HTR-8/SVneo (cell line): ENCODE measurements at regions not wholly inside any gene's neighbourhood (a gene's known extent, or its start where the extent isn't known, plus 50 kb on each side); places are given as distances from the start of the nearest gene placed in this dataset.

Experiments used
- DNase-seq: peaks from one replicate; pipeline ENCODE4 v3.0.0; 2011; ENCODE audit warnings: low spot score, mixed read lengths; ENCODE audit not compliant: insufficient read length
- FAIRE-seq: peaks from 2 replicates; lab custom pipeline; 2011; peaks lifted over from hg19 to GRCh38; lab: Jason Lieb, UNC

- DNase-seq (peak; percentile 2), FAIRE-seq (no peak)
Observed at GRCh38 chr18:30016179-30016578, 1026.4 kb downstream of the DSC3 start.

GRCh38 chr18:30004965-30005364, 1037.6 kb downstream of the DSC3 start:
- no peak for FAIRE-seq
- no peak for DNase-seq

GRCh38 chr18:29982218-29982617, 1060.3 kb downstream of the DSC3 start:
- DNase-seq: no peak
- no peak for FAIRE-seq

- FAIRE-seq (no peak), DNase-seq (no peak)
Observed at GRCh38 chr18:29979881-29980280, 1062.7 kb downstream of the DSC3 start.

- DNase-seq: no peak
- no peak for FAIRE-seq
Observed at GRCh38 chr18:29969876-29970275, 1072.7 kb downstream of the DSC3 start.

- FAIRE-seq (no peak), DNase-seq (no peak)
Observed at GRCh38 chr18:29962579-29962978, 1080.0 kb downstream of the DSC3 start.

- FAIRE-seq (no peak), DNase-seq (no peak)
Observed at GRCh38 chr18:29960539-29960938, 1082.0 kb downstream of the DSC3 start.

GRCh38 chr18:29930231-29930630, 1112.3 kb downstream of the DSC3 start:
- no peak for FAIRE-seq
- no peak for DNase-seq

GRCh38 chr18:29928081-29928480, 1114.5 kb downstream of the DSC3 start:
- DNase-seq: no peak
- no peak for FAIRE-seq

- no peak for FAIRE-seq
- DNase-seq: no peak
Observed at GRCh38 chr18:29925566-29925965, 1117.0 kb downstream of the DSC3 start.

GRCh38 chr18:29912351-29912750, 1130.2 kb downstream of the DSC3 start:
- FAIRE-seq: no peak
- no peak for DNase-seq

- DNase-seq (no peak), FAIRE-seq (no peak)
Observed at GRCh38 chr18:29892960-29893558, 1149.5 kb downstream of the DSC3 start.

GRCh38 chr18:29883114-29883513, 1159.4 kb downstream of the DSC3 start:
- FAIRE-seq (no peak), DNase-seq (no peak)

- DNase-seq (no peak), FAIRE-seq (no peak)
Observed at GRCh38 chr18:29882620-29883019, 1159.9 kb downstream of the DSC3 start.

- DNase-seq (no peak), FAIRE-seq (no peak)
Observed at GRCh38 chr18:29879763-29880162, 1162.8 kb downstream of the DSC3 start.

GRCh38 chr18:29874519-29875098, 1167.9 kb downstream of the DSC3 start:
- DNase-seq: peak; percentile 10
- FAIRE-seq: no peak

GRCh38 chr18:29873211-29873610, 1169.3 kb downstream of the DSC3 start:
- no peak for DNase-seq
- FAIRE-seq: no peak

- FAIRE-seq (no peak), DNase-seq (no peak)
Observed at GRCh38 chr18:29871246-29871645, 1171.3 kb downstream of the DSC3 start.

- no peak for FAIRE-seq
- no peak for DNase-seq
Observed at GRCh38 chr18:29862824-29863223, 1179.7 kb downstream of the DSC3 start.

- FAIRE-seq (no peak), DNase-seq (no peak)
Observed at GRCh38 chr18:29855637-29856036, 1186.9 kb downstream of the DSC3 start.

GRCh38 chr18:29853126-29853525, 1189.4 kb downstream of the DSC3 start:
- FAIRE-seq: no peak

GRCh38 chr18:29849144-29849543, 1193.4 kb downstream of the DSC3 start:
- DNase-seq: no peak
- no peak for FAIRE-seq

More at GRCh38 chr18:29853126-29853525, 1189.4 kb downstream of the DSC3 start:
- no peak for DNase-seq
